KG1 (cell line): ENCODE measurements at regions not wholly inside any gene's neighbourhood (a gene's known extent, or its start where the extent isn't known, plus 50 kb on each side); places are given as distances from the start of the nearest gene placed in this dataset.

Experiments
- DNase-seq: peaks from one replicate; lab custom pipeline; 2025; lab: John Stamatoyannopoulos, UW

GRCh38 chr12:89919241-89919906 is 210.7 kb upstream of the ATP2B1 start:
- DNase-seq = no peak

GRCh38 chr12:89918172-89918846 is 209.7 kb upstream of the ATP2B1 start:
- no peak for DNase-seq

GRCh38 chr12:89909753-89910152 is 201.1 kb upstream of the ATP2B1 start:
- no peak for DNase-seq

- DNase-seq = no peak
These were observed 199.0 kb upstream of the ATP2B1 start for GRCh38 chr12:89907659-89908058.

GRCh38 chr12:89906824-89907223 is 198.2 kb upstream of the ATP2B1 start:
- no peak for DNase-seq

GRCh38 chr12:89906178-89906577 is 197.5 kb upstream of the ATP2B1 start:
- no peak for DNase-seq

GRCh38 chr12:89901906-89902642 is 193.4 kb upstream of the ATP2B1 start:
- DNase-seq = no peak

- DNase-seq = no peak
These were observed 192.7 kb upstream of the ATP2B1 start for GRCh38 chr12:89901319-89901718.

GRCh38 chr12:89899651-89900050 is 191.0 kb upstream of the ATP2B1 start:
- no peak for DNase-seq

- DNase-seq = no peak
These were observed 187.0 kb upstream of the ATP2B1 start for GRCh38 chr12:89895591-89895990.

- DNase-seq = no peak
These were observed 186.5 kb upstream of the ATP2B1 start for GRCh38 chr12:89895101-89895500.

GRCh38 chr12:89893972-89894706 is 185.5 kb upstream of the ATP2B1 start:
- no peak for DNase-seq

- DNase-seq = no peak
These were observed 183.8 kb upstream of the ATP2B1 start for GRCh38 chr12:89892436-89892835.

- DNase-seq = no peak
These were observed 183.3 kb upstream of the ATP2B1 start for GRCh38 chr12:89891933-89892332.

GRCh38 chr12:89890161-89890560 is 181.5 kb upstream of the ATP2B1 start:
- no peak for DNase-seq

- DNase-seq = no peak
These were observed 180.4 kb upstream of the ATP2B1 start for GRCh38 chr12:89889062-89889461.

- DNase-seq = no peak
These were observed 176.3 kb upstream of the ATP2B1 start for GRCh38 chr12:89884952-89885351.

GRCh38 chr12:89884416-89884898 is 175.8 kb upstream of the ATP2B1 start:
- DNase-seq = no peak

GRCh38 chr12:89883630-89884389 is 175.2 kb upstream of the ATP2B1 start:
- no peak for DNase-seq

GRCh38 chr12:89882792-89883191 is 174.2 kb upstream of the ATP2B1 start:
- DNase-seq = no peak

GRCh38 chr12:89882050-89882449 is 173.4 kb upstream of the ATP2B1 start:
- no peak for DNase-seq
